HG03378 (cell line): ENCODE measurements at regions not wholly inside any gene's neighbourhood (a gene's known extent, or its start where the extent isn't known, plus 50 kb on each side); places are given as distances from the start of the nearest gene placed in this dataset.

Experiments
- ATAC-seq: cut with Tn5 transposase; IDR thresholded peaks from one replicate; pipeline ENCODE4 v1.9.1; 2021; ENCODE audit warnings: mild to moderate bottlenecking, moderate library complexity; ENCODE audit not compliant: unreplicated experiment

- no peak for ATAC-seq
Observed at GRCh38 chr14:41960281-41960680, 353.6 kb downstream of the LRFN5 start.

- ATAC-seq = no peak
Observed at GRCh38 chr14:41957459-41957858, 350.8 kb downstream of the LRFN5 start.
